HG02852 (cell line): ENCODE measurements at regions not wholly inside any gene's neighbourhood (a gene's known extent, or its start where the extent isn't known, plus 50 kb on each side); places are given as distances from the start of the nearest gene placed in this dataset.
"Not testable (repeated sequence)": the region's sequence is repeated elsewhere in the genome, so short reads cannot be mapped to it uniquely, and the experiment has no call there.

ENCODE experiments used
- ATAC-seq: cut with Tn5 transposase; IDR thresholded peaks from one replicate; pipeline ENCODE4 v1.9.1; 2021; ENCODE audit warnings: mild to moderate bottlenecking, moderate library complexity; ENCODE audit not compliant: unreplicated experiment

DNA sequence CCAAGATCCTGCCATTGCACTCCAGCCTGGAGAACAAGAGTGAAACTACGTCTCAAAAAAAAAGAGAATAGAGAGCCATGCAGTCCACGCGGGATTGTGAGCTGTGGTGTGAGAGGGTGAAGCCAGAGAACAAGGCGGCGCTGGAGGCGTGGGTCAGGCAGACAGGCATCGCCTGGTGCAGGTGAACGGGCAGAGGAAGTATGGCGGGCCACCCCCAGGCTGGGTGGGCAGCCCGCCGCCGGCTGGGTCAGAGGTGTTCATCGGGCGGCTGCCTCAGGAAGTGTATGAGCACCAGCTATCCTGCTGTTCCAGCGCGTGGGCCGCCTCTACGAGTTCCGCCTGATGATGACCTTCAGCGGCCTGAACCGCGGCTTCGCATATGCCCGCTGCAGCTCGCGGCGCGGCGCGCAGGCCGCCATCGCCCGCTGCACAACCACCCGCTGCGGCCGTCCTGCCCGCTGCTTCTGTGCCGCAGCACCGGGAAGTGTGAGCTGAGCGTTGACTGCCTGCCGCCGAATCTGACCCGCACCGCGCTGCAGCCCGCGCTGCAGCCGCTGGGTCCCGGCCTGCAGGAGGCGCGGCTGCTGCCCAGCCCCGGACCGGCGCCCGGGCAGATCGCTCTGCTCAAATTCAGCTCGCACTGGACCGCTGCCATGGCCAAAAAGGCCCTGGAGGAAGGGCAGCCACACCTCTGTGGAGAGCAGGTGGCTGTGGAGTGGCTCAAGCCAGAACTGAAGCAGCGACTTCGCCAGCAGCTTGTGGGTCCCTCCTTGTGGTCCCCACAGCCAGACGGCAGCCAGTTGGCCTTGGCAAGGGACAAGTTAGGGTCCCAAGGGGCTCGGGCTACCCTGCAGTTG lies 95.5 kb upstream of the PLEKHM1 start:
- not testable (repeated sequence) for ATAC-seq

DNA sequence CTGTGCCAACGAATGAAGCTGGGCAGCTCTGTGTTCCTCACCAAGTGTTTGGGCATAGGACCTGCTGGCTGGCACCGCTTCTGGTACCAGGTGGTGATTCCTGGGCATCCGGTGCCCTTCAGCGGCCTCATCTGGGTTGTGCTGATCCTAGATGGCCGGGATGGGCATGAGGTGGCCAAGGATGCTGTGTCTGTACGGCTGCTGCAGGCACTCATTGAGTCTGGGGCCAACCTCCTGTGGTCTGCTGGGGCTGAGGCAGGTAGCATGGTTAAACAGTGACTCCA lies 96.1 kb upstream of the PLEKHM1 start:
- not testable (repeated sequence) for ATAC-seq

DNA sequence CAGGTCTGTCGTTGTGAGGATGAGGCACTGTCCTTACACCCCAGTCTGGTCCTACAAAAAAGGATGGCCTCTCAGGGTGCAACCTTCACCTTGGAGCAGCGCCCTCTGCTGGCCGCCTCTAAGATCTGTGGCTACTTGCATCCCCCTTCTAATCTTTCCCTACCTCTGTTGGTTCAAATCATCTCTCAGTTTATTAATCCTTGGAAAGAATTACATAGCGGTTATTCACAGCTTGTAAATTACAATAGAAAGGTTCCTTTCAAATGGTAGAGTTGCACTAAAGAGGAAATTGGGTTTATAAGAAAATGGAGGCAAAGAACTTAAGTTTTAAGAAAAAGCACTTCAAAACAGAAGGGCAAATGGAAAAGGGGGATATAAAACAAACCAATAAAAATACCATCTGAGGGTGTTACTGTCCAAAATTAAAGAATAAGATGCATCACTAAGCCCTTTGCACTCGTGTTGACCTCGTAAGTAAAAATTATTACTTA lies 102.0 kb upstream of the PLEKHM1 start:
- not testable (repeated sequence) for ATAC-seq

DNA sequence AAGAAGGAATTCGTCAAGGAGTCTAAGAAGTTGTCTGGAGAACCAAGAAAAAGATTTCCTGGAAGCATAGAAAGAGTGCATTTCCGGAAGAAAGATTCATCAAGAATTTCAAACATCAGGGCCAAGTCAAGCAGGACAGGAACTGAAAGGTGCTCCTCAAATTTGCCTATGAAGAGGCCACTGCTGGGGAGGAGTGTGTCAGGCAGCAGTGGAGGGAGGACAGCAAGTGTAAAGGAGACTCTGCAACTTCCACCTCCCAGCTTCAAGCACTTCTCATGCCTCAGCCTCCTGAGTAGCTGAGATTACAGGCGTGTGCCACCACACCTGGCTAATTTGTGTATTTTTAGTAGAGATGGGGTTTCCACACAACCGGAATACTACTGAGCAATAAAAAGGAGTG lies 105.8 kb upstream of the PLEKHM1 start:
- not testable (repeated sequence) for ATAC-seq

DNA sequence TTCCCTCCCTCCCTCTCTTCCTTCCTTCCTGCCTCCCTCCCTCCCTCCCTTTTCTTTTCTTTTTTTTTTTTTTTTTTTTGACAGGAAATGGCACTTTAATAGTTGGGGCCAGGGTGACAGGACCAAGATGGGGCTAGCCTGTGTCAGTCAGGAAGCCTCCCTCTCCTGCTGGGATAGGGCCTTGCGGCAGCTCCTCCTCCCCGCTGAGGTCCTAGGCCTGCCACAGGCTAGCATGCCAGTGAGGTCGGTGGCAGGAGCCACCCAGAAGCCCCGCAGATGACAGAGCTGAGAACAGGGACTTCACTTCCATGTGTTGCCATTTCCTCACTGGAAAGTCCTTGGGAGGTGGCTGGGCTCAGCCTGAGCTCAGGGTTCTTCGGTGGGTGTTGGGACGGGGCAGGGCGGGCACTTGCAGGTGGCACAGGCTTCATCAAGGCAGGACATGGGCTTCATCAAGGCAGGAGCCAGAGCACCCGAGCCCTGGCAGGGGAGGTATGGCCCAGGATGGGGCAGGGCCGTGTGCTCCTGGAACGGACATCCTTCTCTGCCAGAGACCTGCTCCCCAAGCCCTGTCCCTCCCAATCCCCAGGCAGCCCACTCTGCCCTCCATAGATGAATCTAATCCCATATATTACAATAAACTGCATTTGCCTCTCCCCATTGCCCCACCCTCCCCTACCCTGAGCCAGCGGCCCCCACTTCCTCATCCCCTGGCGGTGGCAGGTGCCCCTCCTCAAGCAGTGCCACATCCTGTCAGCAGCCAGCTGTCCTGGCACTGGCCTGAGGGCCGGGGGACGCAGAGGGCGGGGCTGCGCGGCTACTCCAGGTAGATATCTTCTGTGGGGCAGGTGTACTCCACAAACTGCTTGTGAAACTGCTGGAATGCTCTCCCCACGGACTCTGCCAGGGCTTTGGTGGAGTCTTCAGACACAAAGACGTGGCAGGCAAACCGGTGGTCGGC lies 109.8 kb upstream of the PLEKHM1 start:
- not testable (repeated sequence) for ATAC-seq

DNA sequence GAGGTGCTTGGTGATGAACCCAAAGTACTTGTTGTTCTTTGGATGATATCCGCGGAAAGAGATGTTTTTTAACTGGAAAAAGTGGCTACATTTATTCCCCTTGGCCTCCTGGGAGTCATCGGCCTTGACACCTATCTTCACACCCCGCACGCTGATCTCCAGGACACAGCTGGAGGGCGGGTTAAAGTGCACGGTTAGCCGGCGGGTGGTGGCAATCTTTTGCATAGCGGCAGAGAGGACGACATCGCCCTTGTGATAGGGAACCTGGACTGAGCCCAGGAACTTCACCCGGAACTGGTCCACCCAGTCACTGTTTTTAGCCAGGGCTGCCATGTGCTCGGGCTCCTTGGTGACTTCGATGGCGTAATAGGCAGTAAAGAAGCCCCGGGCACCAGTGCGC lies 110.5 kb upstream of the PLEKHM1 start:
- ATAC-seq, result not testable (repeated sequence)

DNA sequence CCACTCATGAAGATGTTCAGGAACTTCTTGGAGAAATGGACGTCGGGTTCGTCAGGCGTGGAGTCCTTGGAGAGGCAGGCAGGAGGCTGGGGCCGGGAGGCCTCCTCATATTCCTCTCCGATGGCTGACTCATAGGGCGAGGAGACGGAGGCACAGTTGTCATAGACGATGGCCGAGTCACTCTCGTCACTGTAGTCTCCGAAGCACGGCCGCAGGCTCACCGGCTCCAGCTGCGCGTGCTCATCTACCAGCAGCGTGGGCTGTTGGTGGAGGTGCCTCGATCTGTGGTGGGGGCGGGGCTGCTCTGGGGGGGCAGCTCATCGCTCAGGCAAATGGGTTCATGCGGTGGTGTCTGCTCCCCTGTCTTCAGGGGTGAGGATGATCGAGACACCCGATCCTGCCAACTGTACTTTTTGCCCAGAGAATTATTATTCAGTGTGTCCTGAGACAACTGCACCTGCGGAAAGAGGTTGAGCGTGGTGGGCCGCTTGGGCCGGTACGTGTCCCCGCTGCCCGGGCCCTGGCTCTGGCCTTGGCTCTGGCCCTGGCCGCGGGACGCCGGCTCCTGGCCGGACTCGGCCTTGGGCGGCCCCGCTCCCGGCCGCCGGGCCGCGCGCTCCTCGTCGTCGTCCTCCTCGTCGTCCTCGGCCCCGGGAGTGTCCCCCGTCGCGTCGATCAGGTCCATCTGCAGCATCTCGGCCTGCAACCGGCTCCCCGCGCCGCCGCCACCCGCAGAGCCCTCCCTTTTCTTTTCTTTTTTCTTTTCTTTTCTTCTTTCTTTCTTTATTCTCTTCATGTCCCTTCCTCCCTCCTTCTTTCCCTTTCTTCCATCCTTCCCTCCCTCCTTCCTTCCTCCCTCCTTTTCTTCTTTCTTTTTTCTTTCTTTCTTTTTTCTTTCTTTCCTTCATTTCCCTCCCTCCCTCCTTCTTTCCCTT lies 111.4 kb upstream of the PLEKHM1 start:
- ATAC-seq, result not testable (repeated sequence)

DNA sequence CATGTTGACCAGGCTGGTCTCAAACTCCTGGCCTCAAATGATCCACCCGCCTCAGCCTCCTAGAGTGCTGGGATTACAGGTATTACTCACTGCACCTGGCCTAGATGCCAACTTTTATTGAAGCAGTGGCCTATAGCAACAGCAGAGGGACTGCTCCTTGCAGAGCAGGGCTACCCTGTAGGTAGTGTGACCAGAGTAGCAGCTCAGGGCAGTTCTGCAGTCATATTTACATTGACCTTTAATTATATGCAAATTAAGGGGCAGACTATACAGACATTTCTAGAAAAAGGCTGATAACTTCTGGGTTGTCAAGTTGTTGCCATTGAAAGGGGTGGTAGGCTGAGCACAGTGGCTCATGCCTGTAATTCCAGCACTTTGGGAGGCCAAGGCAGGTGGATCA lies 115.2 kb upstream of the PLEKHM1 start:
- ATAC-seq, result not testable (repeated sequence)

DNA sequence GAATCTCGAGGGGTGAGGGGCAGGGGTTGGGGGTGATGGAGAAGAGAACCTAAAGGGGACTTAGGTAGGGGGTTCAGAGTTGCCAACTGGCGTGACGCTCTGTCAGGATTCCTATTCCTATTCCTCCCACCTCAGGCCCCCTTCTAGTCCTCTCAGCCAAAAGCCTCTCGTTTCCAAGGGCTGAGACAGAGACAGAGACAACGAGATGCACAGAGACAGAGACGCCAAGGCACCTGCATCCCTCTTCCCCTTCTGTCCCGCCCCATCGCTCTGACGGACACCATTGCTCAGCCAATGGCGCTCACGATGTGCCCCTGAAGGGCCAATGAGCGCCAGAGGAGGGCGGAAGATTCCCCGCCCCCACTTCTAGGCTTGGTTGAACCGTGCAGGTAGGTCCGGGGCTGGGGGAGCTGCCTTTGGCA lies 129.5 kb upstream of the PLEKHM1 start:
- peak; percentile 98 for ATAC-seq

DNA sequence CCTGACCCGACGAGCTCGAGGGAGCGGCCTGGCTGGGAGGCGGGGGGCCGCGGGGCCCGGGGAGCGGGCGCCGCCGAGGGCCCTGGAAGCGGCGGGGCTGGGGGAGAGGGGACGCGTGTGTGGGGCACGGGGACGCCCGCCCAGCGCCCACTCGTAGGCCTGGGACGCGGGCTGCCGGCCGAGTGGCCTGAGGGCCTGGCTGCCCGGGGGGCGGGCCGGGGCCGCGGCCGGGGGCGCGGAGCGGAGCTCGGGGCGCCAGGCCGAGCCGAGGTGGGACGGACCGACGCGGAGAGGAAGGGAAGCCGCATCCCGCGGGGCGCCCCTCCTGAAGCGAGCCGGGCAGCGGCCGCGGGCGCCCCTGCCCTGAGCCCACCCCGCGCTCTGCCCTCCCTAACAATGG lies 129.9 kb upstream of the PLEKHM1 start:
- peak; percentile 49 for ATAC-seq

DNA sequence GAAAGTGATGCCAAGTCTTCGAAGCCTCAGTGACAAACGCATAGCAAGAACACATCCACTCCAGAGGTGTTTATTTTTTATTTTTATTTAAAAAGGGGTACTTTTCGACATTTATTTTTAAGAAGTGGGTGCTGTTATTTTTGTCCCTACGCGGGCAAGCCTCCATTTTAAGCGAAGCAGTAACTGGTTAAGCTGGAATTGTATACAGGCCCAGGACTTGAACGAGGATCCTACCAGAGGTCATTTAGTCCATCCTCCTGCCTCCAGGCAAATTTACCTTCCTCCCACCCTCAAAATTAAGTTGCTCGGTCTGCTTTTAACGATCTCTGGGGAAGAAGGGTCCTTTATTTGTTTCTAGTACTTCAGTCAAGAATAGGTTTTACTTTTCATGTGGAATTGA lies 130.6 kb upstream of the PLEKHM1 start:
- not testable (repeated sequence) for ATAC-seq

DNA sequence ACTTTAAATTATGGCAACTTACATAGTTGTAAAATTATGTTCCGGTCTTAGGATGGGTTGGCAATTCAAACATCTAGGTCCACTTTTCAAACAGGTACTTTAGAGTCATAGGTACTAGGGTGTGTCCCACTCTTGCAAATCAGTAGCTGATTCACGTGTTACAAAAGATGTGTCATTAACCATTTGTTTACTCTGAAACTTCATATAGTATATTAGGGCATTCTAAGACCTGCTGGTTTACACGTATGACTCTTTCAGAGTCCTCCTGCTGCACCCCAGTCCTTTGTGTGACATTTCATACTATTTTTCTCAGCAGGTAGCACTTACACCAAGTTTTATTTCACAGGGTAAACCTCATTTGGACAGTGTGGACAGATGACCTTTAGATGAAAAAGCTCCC lies 131.8 kb upstream of the PLEKHM1 start:
- ATAC-seq, result not testable (repeated sequence)

DNA sequence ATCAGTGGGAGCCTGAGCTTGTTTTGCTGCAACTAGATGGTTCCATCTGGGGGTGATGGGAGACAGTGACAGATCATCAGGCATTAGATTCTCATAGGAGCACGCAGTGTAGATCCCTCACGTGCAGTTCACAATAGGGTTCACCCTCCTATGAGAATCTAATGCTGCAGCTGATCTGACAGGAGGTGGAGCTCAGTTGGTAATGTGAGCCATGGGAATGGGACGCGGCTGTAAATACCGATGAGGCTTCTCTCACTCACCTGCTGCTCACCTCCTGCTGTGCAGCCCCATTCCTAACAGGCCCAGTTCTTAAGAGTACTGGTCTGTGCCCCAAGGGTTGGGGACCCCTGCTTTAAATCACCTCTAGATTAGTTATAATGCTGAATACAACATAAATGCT lies 137.5 kb upstream of the PLEKHM1 start:
- no peak for ATAC-seq

DNA sequence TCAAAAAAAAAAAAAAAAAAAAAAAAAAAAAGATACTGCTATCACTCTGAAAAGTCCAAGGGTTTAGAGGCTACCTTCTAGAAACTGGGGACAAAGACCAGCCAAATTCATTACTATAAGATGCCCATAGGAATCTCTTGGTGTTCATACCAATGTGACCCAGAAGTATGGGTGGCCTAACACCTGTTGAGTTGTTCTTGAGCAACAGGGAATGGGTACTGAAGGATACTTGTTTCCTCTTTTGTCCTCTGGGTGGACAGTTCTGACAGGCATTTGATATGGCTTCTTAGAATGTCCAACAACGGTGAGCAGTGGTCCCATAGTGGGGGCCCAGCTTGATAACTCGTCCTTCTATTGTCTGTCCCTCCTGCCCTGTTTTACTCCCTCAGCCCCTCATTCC lies 141.4 kb upstream of the PLEKHM1 start:
- ATAC-seq, result no peak

DNA sequence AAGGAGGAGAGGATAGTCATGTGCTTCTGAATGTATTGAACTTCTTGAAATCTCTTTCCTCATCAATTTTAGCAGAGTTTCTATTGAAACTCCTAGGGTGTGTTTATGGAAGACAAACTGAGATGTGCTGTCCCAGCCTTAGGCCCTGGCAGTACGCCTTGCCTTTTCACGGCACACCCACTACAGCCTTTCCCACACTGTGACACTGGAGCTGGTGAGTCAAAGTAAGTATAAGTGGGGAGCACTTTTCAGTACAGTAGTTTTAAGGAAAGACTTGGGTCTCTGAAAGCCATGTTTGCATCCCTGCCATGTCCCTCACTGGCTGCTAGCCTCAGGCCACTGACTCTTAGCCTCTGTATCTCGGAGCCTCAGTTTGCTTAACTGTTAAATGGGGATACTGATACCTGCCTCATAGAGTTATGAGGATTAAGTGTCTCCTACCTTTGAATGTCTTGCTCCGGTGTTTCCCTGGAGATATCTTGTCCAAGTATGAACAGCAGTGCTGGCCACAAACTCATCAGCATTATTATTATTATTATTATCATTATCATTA lies 144.7 kb upstream of the CRHR1 start:
- ATAC-seq, result no peak

DNA sequence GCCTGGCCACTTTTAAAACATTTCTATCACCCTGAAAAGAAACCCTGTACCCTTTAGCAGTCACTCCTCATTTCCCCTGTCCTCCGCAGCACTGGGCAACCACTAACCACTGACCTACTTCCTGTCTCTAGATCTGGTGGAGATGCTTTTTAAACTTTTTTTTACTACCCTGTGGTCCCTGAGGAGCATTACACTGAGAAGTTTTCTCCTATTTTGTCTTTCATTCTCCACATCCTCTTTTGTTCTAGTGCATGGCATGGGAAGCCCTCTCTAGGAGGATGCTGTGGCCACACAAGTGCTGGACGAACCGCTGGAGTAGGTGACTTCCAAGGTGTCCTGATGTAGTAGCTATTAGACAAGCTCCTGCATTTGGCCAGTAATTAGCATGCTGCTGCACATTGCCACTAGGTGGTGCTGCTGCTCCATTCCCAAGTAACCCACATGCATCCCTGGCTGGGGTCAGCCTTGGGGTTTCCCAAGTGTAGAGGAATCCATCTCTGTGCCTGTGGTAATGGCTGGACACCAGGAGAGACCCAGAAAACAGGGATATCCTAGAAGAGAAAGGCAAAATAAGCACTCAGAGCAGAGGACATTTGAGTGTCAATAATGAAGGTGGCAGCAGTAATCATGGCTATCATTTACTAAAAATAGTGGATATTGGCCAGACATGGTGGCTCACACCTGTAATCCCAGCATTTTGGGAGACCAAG lies 143.8 kb upstream of the CRHR1 start:
- ATAC-seq, result no peak

DNA sequence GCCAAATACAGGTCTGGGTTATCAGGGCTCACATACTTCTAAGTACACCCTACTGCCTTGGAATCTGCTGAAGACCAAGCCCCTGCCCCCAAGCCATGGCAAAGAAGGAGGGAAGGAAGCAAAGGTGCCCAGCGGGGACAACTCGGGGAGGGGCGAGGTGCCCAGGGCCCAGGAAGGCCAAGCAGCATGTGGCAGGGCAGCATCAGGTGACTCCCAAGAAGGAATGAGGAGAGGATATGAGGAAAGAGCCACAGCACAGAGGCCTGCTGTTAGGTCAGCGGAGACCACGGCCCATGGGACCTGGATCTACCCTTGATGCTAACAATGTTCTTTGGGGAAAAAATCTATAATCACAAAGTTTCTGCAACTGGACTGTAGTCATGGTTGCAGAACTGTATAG lies 142.6 kb upstream of the CRHR1 start:
- no peak for ATAC-seq

DNA sequence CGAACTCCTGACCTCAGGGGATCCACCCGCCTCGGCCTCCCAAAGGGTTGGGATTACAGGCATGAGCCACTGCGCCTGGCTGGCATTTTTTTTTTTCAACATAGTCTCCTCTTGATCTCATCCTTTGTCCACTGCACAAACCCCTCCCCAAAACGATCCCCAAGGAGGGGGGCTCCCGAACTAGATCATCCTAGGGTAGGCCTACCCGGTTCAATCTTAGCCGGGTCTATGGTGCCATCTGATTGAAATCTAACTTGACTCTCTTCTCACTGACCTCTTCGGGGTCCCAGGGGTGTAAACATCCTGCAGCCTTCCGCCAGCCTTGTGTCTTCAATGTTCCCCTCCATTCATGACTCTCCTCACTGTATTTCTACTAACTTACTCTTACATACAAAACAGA lies 140.5 kb upstream of the CRHR1 start:
- no peak for ATAC-seq

DNA sequence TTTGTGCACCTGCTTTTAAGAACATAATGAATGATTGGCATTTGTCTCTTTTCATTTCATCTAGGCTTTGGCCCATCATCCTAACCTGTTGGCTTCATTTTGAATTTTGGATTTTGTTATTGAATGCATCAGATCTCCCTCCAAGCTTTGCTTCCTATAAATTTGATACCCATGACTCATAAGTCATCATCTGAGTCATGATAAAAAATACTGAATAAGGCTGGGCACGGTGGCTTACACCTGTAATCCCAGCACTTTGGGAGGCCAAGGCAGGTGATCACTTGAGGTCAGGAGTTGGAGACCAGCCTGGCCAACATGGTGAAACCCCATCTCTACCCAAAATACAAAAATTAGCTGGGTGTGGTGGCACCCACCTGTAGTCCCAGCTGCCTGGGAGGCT lies 139.5 kb upstream of the CRHR1 start:
- ATAC-seq, result not testable (repeated sequence)

DNA sequence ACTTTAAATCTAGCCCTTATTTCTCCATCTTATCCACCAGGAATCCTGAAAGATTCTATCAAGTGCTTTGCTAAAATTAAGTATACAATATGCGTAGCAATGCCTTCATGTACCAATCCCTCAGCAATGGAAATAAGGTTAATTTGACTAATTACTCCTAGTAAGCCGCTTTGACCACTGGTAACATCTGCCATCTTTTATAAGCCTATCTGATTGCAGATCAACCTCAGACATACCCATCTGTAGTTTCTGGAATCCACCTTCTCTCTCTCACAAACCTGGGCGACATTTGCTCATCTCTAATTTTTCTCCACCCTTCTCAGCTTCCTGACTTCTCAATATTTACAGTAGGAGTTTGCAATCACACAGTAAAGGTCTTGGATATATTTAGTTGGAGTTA lies 138.8 kb upstream of the CRHR1 start:
- ATAC-seq, result no peak
